ENCODE measurements at regions not wholly inside any gene's neighbourhood (a gene's known extent, or its start where the extent isn't known, plus 50 kb on each side); places are given as distances from the start of the nearest gene placed in this dataset.

GRCh38 chr11:8340296-8340695 lies 76.6 kb upstream of the LMO1 start:
- no peak for DNase-seq (ENCODE audit: low spot score)

- DNase-seq (ENCODE audit: low spot score) = no peak
These were observed 75.9 kb upstream of the LMO1 start for GRCh38 chr11:8339592-8340022.

GRCh38 chr11:8338138-8338537 lies 74.5 kb upstream of the LMO1 start:
- DNase-seq (ENCODE audit: low spot score) = peak; percentile 78

GRCh38 chr11:8337130-8337795 lies 73.6 kb upstream of the LMO1 start:
- DNase-seq (ENCODE audit: low spot score) = no peak

GRCh38 chr11:8336356-8337129 lies 72.9 kb upstream of the LMO1 start:
- DNase-seq (ENCODE audit: low spot score) = no peak

- no peak for DNase-seq (ENCODE audit: low spot score)
These were observed 72.0 kb upstream of the LMO1 start for GRCh38 chr11:8335683-8336082.

GRCh38 chr11:8335186-8335585 lies 71.5 kb upstream of the LMO1 start:
- DNase-seq (ENCODE audit: low spot score) = no peak

- DNase-seq (ENCODE audit: low spot score) = no peak
These were observed 70.2 kb upstream of the LMO1 start for GRCh38 chr11:8333811-8334401.

- DNase-seq (ENCODE audit: low spot score) = no peak
These were observed 69.7 kb upstream of the LMO1 start for GRCh38 chr11:8333376-8333775.

- no peak for DNase-seq (ENCODE audit: low spot score)
These were observed 69.2 kb upstream of the LMO1 start for GRCh38 chr11:8332891-8333290.

GRCh38 chr11:8332196-8332595 lies 68.5 kb upstream of the LMO1 start:
- DNase-seq (ENCODE audit: low spot score) = no peak

- DNase-seq (ENCODE audit: low spot score) = no peak
These were observed 68.1 kb upstream of the LMO1 start for GRCh38 chr11:8331767-8332166.

GRCh38 chr11:8330896-8331295 lies 67.2 kb upstream of the LMO1 start:
- no peak for DNase-seq (ENCODE audit: low spot score)

GRCh38 chr11:8330404-8330803 lies 66.7 kb upstream of the LMO1 start:
- DNase-seq (ENCODE audit: low spot score) = no peak

GRCh38 chr11:8329847-8330361 lies 66.2 kb upstream of the LMO1 start:
- DNase-seq (ENCODE audit: low spot score) = no peak

- no peak for DNase-seq (ENCODE audit: low spot score)
These were observed 65.7 kb upstream of the LMO1 start for GRCh38 chr11:8329336-8329735.

- peak; percentile 79 for DNase-seq (ENCODE audit: low spot score)
These were observed 65.2 kb upstream of the LMO1 start for GRCh38 chr11:8328848-8329330.

GRCh38 chr11:8328231-8328794 lies 64.6 kb upstream of the LMO1 start:
- no peak for DNase-seq (ENCODE audit: low spot score)

GRCh38 chr11:8327761-8328192 lies 64.1 kb upstream of the LMO1 start:
- no peak for DNase-seq (ENCODE audit: low spot score)

- DNase-seq (ENCODE audit: low spot score) = no peak
These were observed 62.7 kb upstream of the LMO1 start for GRCh38 chr11:8326337-8326736.

GRCh38 chr11:8325591-8326304 lies 62.1 kb upstream of the LMO1 start:
- DNase-seq (ENCODE audit: low spot score) = no peak
